GM10266 (cell line): ENCODE measurements at regions not wholly inside any gene's neighbourhood (a gene's known extent, or its start where the extent isn't known, plus 50 kb on each side); places are given as distances from the start of the nearest gene placed in this dataset.

Experiments
- DNase-seq: peaks from one replicate; pipeline ENCODE4 v3.0.0; 2012; ENCODE audit errors: extremely low spot score
- CTCF ChIP-seq: IDR thresholded peaks from 2 replicates; pipeline ENCODE4 v1.5.1; 2012; ENCODE audit warnings: mild to moderate bottlenecking, low read depth; ENCODE audit not compliant: control insufficient read depth, insufficient read depth; ENCODE audit errors: missing control alignments

DNA sequence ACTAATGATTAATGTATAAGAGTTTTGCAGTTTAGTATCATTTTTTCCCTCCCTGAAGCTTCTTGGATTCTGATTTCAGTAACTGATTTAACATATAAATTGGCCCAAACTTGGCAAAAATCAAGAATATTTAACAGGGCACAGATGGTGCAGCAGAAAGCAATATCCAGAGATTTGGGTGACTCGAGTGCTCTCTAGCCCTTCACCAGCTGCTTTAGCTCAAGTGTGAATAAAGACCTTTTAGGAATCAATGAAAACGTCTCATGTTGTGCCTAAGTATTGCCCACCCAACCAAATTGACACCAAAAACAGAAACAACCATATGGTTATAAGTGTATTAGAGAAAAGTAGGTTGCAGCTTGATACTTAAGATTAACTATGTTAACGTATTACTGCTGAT is 933.4 kb upstream of the PTPRD start:
- TF ChIP-seq CTCF: no peak
- DNase-seq: no peak

DNA sequence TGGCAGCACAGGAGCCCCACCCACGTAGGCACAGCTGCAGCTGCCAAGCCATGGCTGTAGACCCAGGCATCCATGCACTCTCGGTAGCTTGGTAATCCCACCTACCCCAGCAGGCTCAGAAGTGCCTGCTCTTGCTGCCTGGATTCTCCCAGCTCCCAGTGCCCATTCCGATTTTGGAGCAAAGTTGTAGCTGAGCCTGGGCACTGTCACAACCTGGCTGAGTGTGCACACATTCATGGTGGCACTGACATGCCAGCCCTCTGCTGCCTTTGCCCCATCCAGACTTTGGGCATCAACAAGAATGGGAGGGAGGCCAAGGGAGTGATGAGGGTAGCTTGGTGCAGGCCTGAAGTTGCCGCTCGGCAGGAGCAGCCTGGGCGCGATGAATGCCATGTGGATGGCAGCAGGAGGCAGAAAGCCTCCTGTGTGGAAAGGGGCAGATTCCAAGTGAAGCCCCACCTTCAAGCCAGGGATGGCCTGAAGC is 936.6 kb upstream of the PTPRD start:
- TF ChIP-seq CTCF: no peak
- no peak for DNase-seq

- no peak for TF ChIP-seq CTCF
- DNase-seq: no peak
Observed at GRCh38 chr9:11551106-11551505, 938.3 kb upstream of the PTPRD start.

DNA sequence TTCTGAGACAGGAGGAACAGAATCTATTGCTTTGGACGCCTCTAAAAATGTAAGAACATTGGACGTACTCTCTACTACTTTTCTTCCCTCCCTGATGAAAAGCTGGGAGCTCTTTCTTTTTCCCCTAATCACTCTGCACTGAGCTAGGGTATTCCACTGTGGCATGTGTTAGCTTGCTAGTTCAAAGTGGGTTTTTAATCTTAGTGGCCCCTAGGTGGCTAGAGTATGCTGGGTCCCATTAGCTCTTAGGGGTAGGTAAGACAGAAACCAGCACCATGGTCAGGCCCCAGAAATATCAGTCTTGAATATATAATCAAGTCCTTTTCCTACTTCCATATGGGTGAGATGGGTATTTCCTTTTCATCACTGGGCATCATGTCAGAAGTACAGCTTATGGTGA is 945.2 kb upstream of the PTPRD start:
- no peak for DNase-seq
- TF ChIP-seq CTCF: no peak

- TF ChIP-seq CTCF: no peak
- DNase-seq: no peak
Observed at GRCh38 chr9:11559001-11559776, 946.4 kb upstream of the PTPRD start.

GRCh38 chr9:11577522-11577921 is 964.7 kb upstream of the PTPRD start:
- TF ChIP-seq CTCF: no peak
- DNase-seq: no peak

GRCh38 chr9:11595756-11596155 is 983.0 kb upstream of the PTPRD start:
- DNase-seq: no peak
- no peak for TF ChIP-seq CTCF
